Suprapubic skin (tissue), 4 donors: ENCODE measurements at regions not wholly inside any gene's neighbourhood (a gene's known extent, or its start where the extent isn't known, plus 50 kb on each side); places are given as distances from the start of the nearest gene placed in this dataset.

Experiments
- POLR2A ChIP-seq, 2 donors: fragments of 450-650 bp; IDR thresholded peaks; one replicate each; pipeline ENCODE4 v1.6.1; 2017; ENCODE audit warnings: antibody characterized with exemption in 2 of 2, mild to moderate bottlenecking in 2 of 2, moderate library complexity in 2 of 2
- POLR2AphosphoS5 ChIP-seq, 3 donors: sonication (generic); formaldehyde crosslinking; IDR thresholded peaks; one replicate each; pipeline ENCODE4 v1.6.1; 2017; ENCODE audit warnings: antibody characterized with exemption in 3 of 3
- TF ChIP-seq, protein P1 (sequence below), 2 donors: fragments of 200-600 bp in 1 of 2; fragments of 450-650 bp in 1 of 2; sonication (generic) in 1 of 2; IDR thresholded peaks; one replicate each; pipeline ENCODE4 v1.5.1; 2016 to 2019; ENCODE audit warnings: antibody characterized with exemption in 2 of 2, mild to moderate bottlenecking in 1 of 2, moderate library complexity in 1 of 2

DNA sequence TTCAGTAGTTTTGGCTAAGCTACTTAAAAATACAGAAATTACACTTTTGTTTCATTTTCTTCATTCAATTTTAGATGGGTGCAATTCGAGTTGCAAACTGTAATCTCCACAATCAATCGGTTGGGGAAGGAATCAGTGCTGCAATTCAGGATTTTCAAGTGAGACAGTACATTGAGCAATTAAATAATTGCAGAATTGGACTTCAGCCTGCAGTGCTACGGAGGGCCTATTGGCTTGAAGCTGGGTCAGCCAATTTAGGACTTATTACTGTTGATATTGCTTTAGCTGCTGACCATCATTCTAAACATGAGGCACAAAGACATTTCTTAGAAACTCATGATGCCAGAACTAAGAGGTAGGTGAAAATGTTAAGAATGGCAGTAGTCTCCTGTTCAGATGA, 77.7 kb downstream of the BLTP1 start:
- TF ChIP-seq, protein P1, sequence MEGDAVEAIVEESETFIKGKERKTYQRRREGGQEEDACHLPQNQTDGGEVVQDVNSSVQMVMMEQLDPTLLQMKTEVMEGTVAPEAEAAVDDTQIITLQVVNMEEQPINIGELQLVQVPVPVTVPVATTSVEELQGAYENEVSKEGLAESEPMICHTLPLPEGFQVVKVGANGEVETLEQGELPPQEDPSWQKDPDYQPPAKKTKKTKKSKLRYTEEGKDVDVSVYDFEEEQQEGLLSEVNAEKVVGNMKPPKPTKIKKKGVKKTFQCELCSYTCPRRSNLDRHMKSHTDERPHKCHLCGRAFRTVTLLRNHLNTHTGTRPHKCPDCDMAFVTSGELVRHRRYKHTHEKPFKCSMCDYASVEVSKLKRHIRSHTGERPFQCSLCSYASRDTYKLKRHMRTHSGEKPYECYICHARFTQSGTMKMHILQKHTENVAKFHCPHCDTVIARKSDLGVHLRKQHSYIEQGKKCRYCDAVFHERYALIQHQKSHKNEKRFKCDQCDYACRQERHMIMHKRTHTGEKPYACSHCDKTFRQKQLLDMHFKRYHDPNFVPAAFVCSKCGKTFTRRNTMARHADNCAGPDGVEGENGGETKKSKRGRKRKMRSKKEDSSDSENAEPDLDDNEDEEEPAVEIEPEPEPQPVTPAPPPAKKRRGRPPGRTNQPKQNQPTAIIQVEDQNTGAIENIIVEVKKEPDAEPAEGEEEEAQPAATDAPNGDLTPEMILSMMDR (IDR thresholded peaks at IDR 0.05) = no peak
- TF ChIP-seq POLR2A (IDR thresholded peaks at IDR 0.05) = no peak
- TF ChIP-seq POLR2AphosphoS5 (IDR thresholded peaks at IDR 0.05) = no peak
